Progenitor cell of endocrine pancreas (in vitro differentiated cells): ENCODE measurements at regions not wholly inside any gene's neighbourhood (a gene's known extent, or its start where the extent isn't known, plus 50 kb on each side); places are given as distances from the start of the nearest gene placed in this dataset.

Source experiments
- DNase-seq: peaks from one replicate; pipeline ENCODE4 v3.0.0; 2021; ENCODE audit warnings: low spot score; ENCODE audit not compliant: unreplicated experiment
- H3K27ac Mint-ChIP-seq: 2 replicates; pipeline ENCODE4 v1.8.0; 2021; ENCODE audit warnings: mild to moderate bottlenecking, moderate library complexity, mixed read lengths
- H3K27me3 Mint-ChIP-seq: 2 replicates; pipeline ENCODE4 v1.8.0; 2021; ENCODE audit warnings: mixed read lengths
- H3K36me3 Mint-ChIP-seq: 2 replicates; pipeline ENCODE4 v1.8.0; 2022; ENCODE audit warnings: mixed read lengths; ENCODE audit not compliant: insufficient read depth
- H3K4me1 Mint-ChIP-seq: 2 replicates; pipeline ENCODE4 v1.8.0; 2021; ENCODE audit warnings: low read depth, mixed read lengths
- H3K4me3 Mint-ChIP-seq: 2 replicates; pipeline ENCODE4 v1.8.0; 2021; ENCODE audit warnings: low read depth, mild to moderate bottlenecking, moderate library complexity, mixed read lengths
- H3K9me3 Mint-ChIP-seq: 2 replicates; pipeline ENCODE4 v1.8.0; 2021; ENCODE audit warnings: low read depth, mixed read lengths
- CTCF ChIP-seq: fragments of 200-600 bp; sonication (generic); IDR thresholded peaks from one replicate; pipeline ENCODE4 v1.5.0; 2021; ENCODE audit warnings: antibody characterized with exemption, mild to moderate bottlenecking; ENCODE audit not compliant: unreplicated experiment

DNA sequence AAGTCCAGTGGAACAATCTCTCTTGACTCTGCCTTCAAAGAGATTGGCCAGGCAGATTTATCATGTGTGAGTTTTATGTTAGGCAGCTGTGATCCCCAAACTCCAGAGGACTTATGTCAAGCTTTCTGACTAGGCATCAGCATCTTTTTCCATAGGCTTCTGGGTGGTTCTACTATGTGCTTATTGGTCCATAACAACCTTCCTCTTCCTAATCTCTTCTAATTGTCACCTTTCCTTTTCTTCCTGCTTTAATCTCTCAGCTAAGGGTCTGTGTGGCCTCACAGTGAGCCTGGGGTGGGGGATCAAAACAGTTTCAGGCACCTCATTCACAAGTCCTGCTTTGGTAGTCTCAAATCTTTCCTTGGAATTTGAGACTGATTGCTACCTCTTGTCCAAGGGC lies 170.9 kb upstream of the CHD1 start:
- H3K36me3 Mint-ChIP-seq, result no peaks in the 10 kb centered on the region
- peaks cover 3% of the 10 kb centered on the region for H3K9me3 Mint-ChIP-seq
- no peak overlapping the region for H3K27ac Mint-ChIP-seq
- DNase-seq, result no peak
- no peak for TF ChIP-seq CTCF
- H3K4me1 Mint-ChIP-seq, result no peaks in the 10 kb centered on the region
- no peak overlapping the region for H3K4me3 Mint-ChIP-seq
- no peaks in the 10 kb centered on the region for H3K27me3 Mint-ChIP-seq

DNA sequence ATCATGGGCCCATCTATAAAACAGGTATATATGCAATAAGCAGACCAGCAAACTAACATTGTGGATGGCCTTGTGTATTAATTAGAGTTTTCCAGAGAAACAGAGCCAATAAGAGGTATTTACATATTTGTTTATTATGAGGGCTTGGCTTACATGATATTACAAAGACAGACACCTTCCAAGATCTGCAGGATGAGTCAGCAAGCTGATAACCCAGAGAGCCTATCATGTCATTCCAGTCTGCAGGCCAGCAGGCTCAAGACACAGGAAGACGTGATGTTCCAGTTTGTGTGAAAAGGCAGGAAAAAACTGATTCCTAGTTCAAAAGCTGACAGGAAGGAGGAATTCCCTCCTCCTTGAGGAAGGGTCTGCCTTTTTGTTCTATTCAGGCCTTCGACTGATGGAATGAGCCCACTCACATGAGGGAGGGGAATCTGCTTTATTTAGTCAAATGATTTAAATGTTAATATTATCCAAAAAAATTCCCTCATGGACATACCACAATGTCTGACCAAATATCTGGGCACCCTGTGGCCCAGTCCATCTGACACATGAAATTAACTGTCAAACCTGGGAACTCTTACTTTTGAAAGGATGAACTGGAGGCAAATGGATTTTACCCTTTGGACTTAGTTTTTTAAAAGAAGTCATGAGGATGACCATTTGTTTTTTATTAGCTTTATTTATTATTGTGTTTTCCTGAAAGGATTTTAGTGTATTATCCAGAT lies 161.2 kb upstream of the CHD1 start:
- no peak for DNase-seq
- no peak for TF ChIP-seq CTCF
- Mint-ChIP-seq H3K36me3 (no peaks in the 10 kb centered on the region), H3K27ac (no peak overlapping the region), H3K4me1 (no peaks in the 10 kb centered on the region), H3K27me3 (no peaks in the 10 kb centered on the region), H3K4me3 (no peak overlapping the region), H3K9me3 (no peaks in the 10 kb centered on the region)

DNA sequence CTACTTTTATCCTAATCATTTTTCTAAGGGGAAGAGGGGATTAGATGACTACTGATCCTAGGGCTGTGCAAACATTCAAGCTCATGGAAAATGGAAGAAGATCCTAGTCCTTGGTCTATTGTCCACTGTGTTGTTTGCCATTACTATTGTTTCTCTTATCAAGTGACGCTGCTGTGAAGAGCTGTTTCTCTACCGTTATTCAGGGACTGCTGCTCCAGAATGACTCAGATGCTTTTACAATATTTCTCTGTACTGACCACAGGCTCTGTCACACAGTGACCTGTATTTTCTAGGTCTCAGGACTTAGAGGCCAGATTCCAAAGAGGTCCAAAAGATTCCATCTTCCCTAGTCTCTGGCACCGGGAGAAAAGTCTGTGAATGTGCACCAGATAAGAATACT lies 159.5 kb upstream of the CHD1 start:
- Mint-ChIP-seq H3K4me1 (peaks cover 4% of the 10 kb centered on the region), H3K9me3 (no peaks in the 10 kb centered on the region), H3K36me3 (no peaks in the 10 kb centered on the region), H3K27me3 (no peaks in the 10 kb centered on the region), H3K27ac (no peak overlapping the region), H3K4me3 (no peak overlapping the region)
- no peak for TF ChIP-seq CTCF
- DNase-seq, result no peak

GRCh38 chr5:99083197-99083596 lies 154.4 kb upstream of the CHD1 start:
- Mint-ChIP-seq H3K9me3 (peaks cover 4% of the 10 kb centered on the region), H3K27ac (no peak overlapping the region), H3K27me3 (no peaks in the 10 kb centered on the region), H3K4me1 (peaks cover 5% of the 10 kb centered on the region), H3K36me3 (no peaks in the 10 kb centered on the region), H3K4me3 (no peak overlapping the region)
- DNase-seq, result no peak
- no peak for TF ChIP-seq CTCF

DNA sequence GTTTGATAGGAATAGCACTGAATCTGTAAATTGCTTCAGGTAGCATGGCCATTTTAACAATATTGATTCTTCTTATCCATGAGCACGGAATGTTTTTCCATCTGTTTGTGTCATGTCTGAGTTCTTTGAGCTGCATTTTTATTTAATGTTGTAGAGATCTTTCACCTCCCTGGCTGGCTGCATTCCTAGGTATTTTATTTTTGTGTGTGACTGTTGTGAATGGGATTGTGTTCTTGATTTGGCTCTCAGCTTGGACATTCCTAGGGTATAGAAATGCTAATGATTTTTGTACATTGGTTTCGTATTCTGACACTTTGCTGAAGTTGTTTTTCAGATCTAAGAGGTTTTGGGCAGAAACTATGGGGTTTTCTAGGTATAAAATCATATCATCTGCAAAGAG lies 152.9 kb upstream of the CHD1 start:
- H3K27ac Mint-ChIP-seq, result no peak overlapping the region
- H3K9me3 Mint-ChIP-seq, result peaks cover 4% of the 10 kb centered on the region
- H3K27me3 Mint-ChIP-seq, result no peaks in the 10 kb centered on the region
- TF ChIP-seq CTCF, result no peak
- H3K36me3 Mint-ChIP-seq, result no peaks in the 10 kb centered on the region
- no peak for DNase-seq
- H3K4me3 Mint-ChIP-seq, result no peak overlapping the region
- H3K4me1 Mint-ChIP-seq, result peaks cover 5% of the 10 kb centered on the region
